K562 (cell line): ENCODE measurements at regions not wholly inside any gene's neighbourhood (a gene's known extent, or its start where the extent isn't known, plus 50 kb on each side); places are given as distances from the start of the nearest gene placed in this dataset.
A peak's percentile ranks its signal among the peaks of the same experiment; 100 is the strongest.

Source experiments
- ATAC-seq: fragments of 200-7000 bp; cut with Tn5 transposase; 3 replicates; pipeline ENCODE4 v1.9.1; 2020; ENCODE audit warnings: moderate library complexity
- BruUV-seq: library from RNA; stranded (reverse); fragments of 400-500 nt; replicated peaks from 2 replicates; lab custom pipeline; 2021; lab: Mats Ljungman, UMichigan
- CTCF ChIA-PET: fragments of 300-600 bp; formaldehyde crosslinking; extraction: SDS; loops from one replicate; lab custom pipeline; 2021; ENCODE audit warnings: low intra/inter-chr PET ratio; lab: Yijun Ruan, JAX
- POLR2A ChIA-PET: fragments of 300-600, 350-650 bp; sonication (Branson Sonifier 250); formaldehyde crosslinking; extraction: SDS; loops from one replicate; lab custom pipeline; 2021; ENCODE audit warnings: antibody characterized with exemption, inconsistent platforms; lab: Yijun Ruan, JAX
- DNase-seq, 4 experiments: peaks; one replicate each; pipeline versions ENCODE4 v3.0.0 to v3.0.0-alpha.2; 2011 to 2018; ENCODE audit warnings: low spot score in 3 of 4, mixed read lengths in 3 of 4; ENCODE audit errors: extremely low read depth in 1 of 4
- FAIRE-seq: peaks from 2 replicates; lab custom pipeline; 2011; peaks lifted over from hg19 to GRCh38; lab: Jason Lieb, UNC
- H2AFZ ChIP-seq: 2 replicates; pipeline ENCODE4 v1.6.0; 2011; ENCODE audit warnings: low read depth, low read length, control low read depth, inconsistent platforms
- H3K27ac ChIP-seq: fragments of 200-600 bp; 3 replicates; pipeline ENCODE4 v1.8.0; 2011; ENCODE audit warnings: low read depth, mild to moderate bottlenecking, control low read depth, inconsistent platforms, low read length, moderate library complexity, mixed read lengths; ENCODE audit errors: extremely low read depth
- H3K27me3 ChIP-seq, 2 experiments: fragments of 300-600 bp in 1 of 2; 2 replicates in 1 of 2; 3 replicates in 1 of 2; pipeline versions ENCODE4 v1.6.0 to v1.8.0; 2011; ENCODE audit warnings: inconsistent platforms in 2 of 2, low read length in 2 of 2, mild to moderate bottlenecking in 1 of 2, mixed read lengths in 1 of 2, moderate library complexity in 1 of 2; ENCODE audit not compliant: control insufficient read depth in 2 of 2, insufficient read depth in 2 of 2
- H3K36me3 ChIP-seq: fragments of 300-600 bp; 3 replicates; pipeline ENCODE4 v1.8.0; 2011; ENCODE audit warnings: mild to moderate bottlenecking, low read length, inconsistent platforms; ENCODE audit not compliant: control insufficient read depth, insufficient read depth
- H3K4me1 ChIP-seq, 2 experiments: fragments of 200-600 bp in 1 of 2; replicated peaks in 1 of 2; 2 replicates in 1 of 2; 3 replicates in 1 of 2; pipeline versions ENCODE4 v1.5.1 to v1.8.0; 2011; ENCODE audit warnings: inconsistent platforms in 2 of 2, low read length in 2 of 2, mild to moderate bottlenecking in 1 of 2, mixed read lengths in 1 of 2, moderate library complexity in 1 of 2; ENCODE audit not compliant: control insufficient read depth in 2 of 2, insufficient read depth in 2 of 2
- H3K4me2 ChIP-seq: 2 replicates; pipeline ENCODE4 v1.6.1; 2011; ENCODE audit warnings: low read length, control low read depth, inconsistent platforms, mixed read lengths; ENCODE audit not compliant: insufficient read depth
- H3K4me3 ChIP-seq: fragments of 200-600 bp; sonication (generic), shearing (Covaris generic); 2 replicates; pipeline ENCODE4 v1.5.1; 2016; ENCODE audit warnings: control low read depth, inconsistent platforms
- H3K79me2 ChIP-seq: fragments of 200-600 bp; 3 replicates; pipeline ENCODE4 v1.8.0; 2011; ENCODE audit warnings: low read length, inconsistent platforms; ENCODE audit not compliant: control insufficient read depth, insufficient read depth
- H3K9ac ChIP-seq, 2 experiments: 2 replicates each; pipeline versions ENCODE4 v1.6.0 to v1.6.1; 2011; ENCODE audit warnings: low read depth in 2 of 2, low read length in 2 of 2, control low read depth in 1 of 2, inconsistent platforms in 1 of 2, mild to moderate bottlenecking in 1 of 2, mixed read lengths in 1 of 2; ENCODE audit not compliant: insufficient read depth in 1 of 2
- H3K9me1 ChIP-seq: one replicate; pipeline ENCODE4 v1.6.0; 2011; ENCODE audit warnings: inconsistent platforms, mild to moderate bottlenecking, low read length, moderate library complexity; ENCODE audit not compliant: control insufficient read depth, insufficient read depth
- H3K9me3 ChIP-seq: replicated peaks from 2 replicates; pipeline ENCODE4 v1.5.1; 2011; ENCODE audit warnings: low read depth, low read length, inconsistent platforms; ENCODE audit not compliant: control insufficient read depth, insufficient read depth
- H4K20me1 ChIP-seq: replicated peaks from 2 replicates; pipeline ENCODE4 v1.6.1; 2011; ENCODE audit warnings: low read length, inconsistent platforms, mixed read lengths; ENCODE audit not compliant: control insufficient read depth, insufficient read depth
- BRD4 ChIP-seq: fragments of 200-600 bp; sonication (generic); IDR thresholded peaks from 2 replicates; pipeline ENCODE4 v1.6.1; 2017; ENCODE audit warnings: inconsistent platforms
- CEBPG ChIP-seq, 3 experiments: fragments of 200-800 bp in 1 of 3; sonication (Bioruptor generic) in 1 of 3; sonication (generic) in 1 of 3; formaldehyde crosslinking in 1 of 3; IDR thresholded peaks in 2 of 3; conservative IDR thresholded peaks in 1 of 3; 2 replicates each; pipeline versions ENCODE4 v1.6.1 to v1.8.0; 2016 to 2022; ENCODE audit warnings: missing compliant biosample characterization in 2 of 3, missing genetic modification characterization in 2 of 3, mild to moderate bottlenecking in 1 of 3, missing genetic modification reagents in 1 of 3
- EP400 ChIP-seq: fragments of 450-650 bp; IDR thresholded peaks from 2 replicates; pipeline ENCODE4 v1.6.1; 2017; ENCODE audit warnings: antibody characterized with exemption, mild to moderate bottlenecking, moderate library complexity
- FOSL1 ChIP-seq: fragments of 200-800 bp; sonication (Bioruptor generic); conservative IDR thresholded peaks from 2 replicates; pipeline ENCODE4 v1.6.1; 2016; ENCODE audit warnings: missing genetic modification characterization, missing compliant biosample characterization
- NR2F6 ChIP-seq: fragments of 450-650 bp; formaldehyde crosslinking; IDR thresholded peaks from 2 replicates; pipeline ENCODE4 v1.4.0; 2020; ENCODE audit warnings: mild to moderate bottlenecking
- SMARCE1 ChIP-seq: fragments of 450-650 bp; IDR thresholded peaks from 2 replicates; pipeline ENCODE4 v1.7.1; 2016; ENCODE audit warnings: mild to moderate bottlenecking
- SRSF1 ChIP-seq: fragments of 200-400 bp; formaldehyde crosslinking; IDR thresholded peaks from 2 replicates; pipeline ENCODE4 v1.6.1; 2017; ENCODE audit warnings: mild to moderate bottlenecking, low read depth, low read length, moderate library complexity
- ZKSCAN3 ChIP-seq: fragments of 250-450 bp; sonication (Bioruptor Pico); IDR thresholded peaks from 2 replicates; pipeline ENCODE4 v1.4.0; 2020
- WGBS: fragments of 100-300 bp; shearing (Covaris generic); methylation state at CpG from one replicate; pipeline ENCODE4 v1.1.6; 2016; ENCODE audit warnings: low coverage, mixed read lengths; ENCODE audit not compliant: insufficient coverage; ENCODE audit errors: missing lambda C conversion rate; 5-methylcytosine and 5-hydroxymethylcytosine counted together
- in situ Hi-C: fragments of 300-500 bp; cut with MboI; formaldehyde crosslinking; loops from 4 replicates; pipeline ENCODE4 v1.15.0; 2018; ENCODE audit warnings: inconsistent platforms, mixed read lengths
- intact Hi-C: fragments of 100-400 bp; cut with micrococcal nuclease; formaldehyde crosslinking; loops from 2 replicates; pipeline ENCODE4 v1.14.2; 2022
- TF ChIP-seq, protein P1 (sequence below): sonication (generic); formaldehyde crosslinking; IDR thresholded peaks from 2 replicates; pipeline ENCODE4 v1.8.1; 2022; ENCODE audit warnings: missing genetic modification reagents

DNA sequence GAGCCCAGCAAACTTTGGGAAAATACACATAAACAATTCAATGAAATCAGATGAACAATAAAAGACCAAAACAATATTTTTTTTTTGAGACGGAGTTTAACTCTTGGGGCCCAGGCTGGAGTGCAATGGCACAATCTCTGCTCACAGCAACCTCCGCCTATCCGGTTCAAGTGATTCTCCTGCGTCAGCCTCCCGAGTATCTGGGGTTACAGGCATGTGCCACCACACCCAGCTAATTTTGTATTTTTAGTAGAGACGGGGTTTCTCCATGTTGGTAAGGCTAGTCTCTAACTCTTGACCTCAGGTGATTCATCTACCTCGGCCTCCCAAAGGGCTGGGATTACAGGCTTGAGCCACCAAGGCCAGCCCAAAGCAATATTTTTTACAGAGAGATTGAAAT lies 1588.5 kb downstream of the BRINP3 start (continued):
- no peak for TF ChIP-seq ZKSCAN3 (CRISPR knock-in tag)
- no peak for TF ChIP-seq SRSF1
- no peak for TF ChIP-seq NR2F6
- no peak for TF ChIP-seq SMARCE1
- TF ChIP-seq, protein P1, sequence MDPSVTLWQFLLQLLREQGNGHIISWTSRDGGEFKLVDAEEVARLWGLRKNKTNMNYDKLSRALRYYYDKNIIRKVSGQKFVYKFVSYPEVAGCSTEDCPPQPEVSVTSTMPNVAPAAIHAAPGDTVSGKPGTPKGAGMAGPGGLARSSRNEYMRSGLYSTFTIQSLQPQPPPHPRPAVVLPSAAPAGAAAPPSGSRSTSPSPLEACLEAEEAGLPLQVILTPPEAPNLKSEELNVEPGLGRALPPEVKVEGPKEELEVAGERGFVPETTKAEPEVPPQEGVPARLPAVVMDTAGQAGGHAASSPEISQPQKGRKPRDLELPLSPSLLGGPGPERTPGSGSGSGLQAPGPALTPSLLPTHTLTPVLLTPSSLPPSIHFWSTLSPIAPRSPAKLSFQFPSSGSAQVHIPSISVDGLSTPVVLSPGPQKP (CRISPR knock-in tag) = no peak
- no peak for TF ChIP-seq FOSL1

DNA sequence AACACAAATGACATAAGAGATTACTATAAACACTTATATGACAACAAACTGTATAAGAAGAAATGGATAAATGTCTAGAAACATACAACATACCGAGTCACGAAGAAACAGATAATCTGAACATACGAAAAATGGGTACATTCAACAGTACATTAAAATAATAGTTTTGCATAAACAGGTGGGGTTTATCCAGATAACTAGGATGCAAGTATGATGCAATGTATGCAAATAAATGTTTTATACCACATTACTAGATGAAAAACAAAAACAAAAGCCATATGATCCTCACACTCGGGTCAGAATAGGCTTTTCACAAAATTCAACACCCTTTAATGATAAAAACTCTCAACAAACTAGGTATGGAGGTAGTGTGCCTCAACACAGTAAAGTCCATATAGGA lies 1585.7 kb downstream of the BRINP3 start:
- no peaks in the 10 kb centered on the region for H3K27me3 ChIP-seq
- H3K79me2 ChIP-seq = no peaks in the 10 kb centered on the region
- in situ Hi-C loops = no loop called here
- no peaks in the 10 kb centered on the region for H4K20me1 ChIP-seq
- DNase-seq (no peak), FAIRE-seq (no peak), ATAC-seq (no peak)
- no peak overlapping the region for H3K27ac ChIP-seq
- intact Hi-C loops = no loop called here
- TF ChIP-seq EP400 = no peak
- TF ChIP-seq CEBPG (CRISPR knock-in tag; IDR thresholded peaks at IDR 0.05) = no peak
- peak in 1 of 2 experiments; percentile 59; a peak in 2 of 4 replicates for TF ChIP-seq CEBPG (tag; conservative IDR thresholded peaks at IDR 0.05 in 1 of 2, IDR thresholded peaks at IDR 0.05 in 1 of 2)
- TF ChIP-seq BRD4 = no peak
- H3K36me3 ChIP-seq = no peaks in the 10 kb centered on the region
- CTCF ChIA-PET = no interaction called here
- H3K4me3 ChIP-seq = no peak overlapping the region
- POLR2A ChIA-PET = no interaction called here
- H3K9me3 ChIP-seq = no peaks in the 10 kb centered on the region
- no peaks in the 10 kb centered on the region for H3K4me1 ChIP-seq
- H3K9me1 ChIP-seq = no peaks in the 10 kb centered on the region
- no peak overlapping the region for H2AFZ ChIP-seq
- BruUV-seq = no TSS peak
- H3K9ac ChIP-seq = no peak overlapping the region
- WGBS = 0% methylated on average over 4 of the region's 4 CpGs
- H3K4me2 ChIP-seq = no peak overlapping the region
